ENCODE measurements at regions not wholly inside any gene's neighbourhood (a gene's known extent, or its start where the extent isn't known, plus 50 kb on each side); places are given as distances from the start of the nearest gene placed in this dataset.
"Not testable (repeated sequence)": the region's sequence is repeated elsewhere in the genome, so short reads cannot be mapped to it uniquely, and the experiment has no call there.

- no peak for DNase-seq
Measured at GRCh38 chr6:12523726-12524125, 192.8 kb upstream of the PHACTR1 start.

- DNase-seq, result no peak
Measured at GRCh38 chr6:12525276-12525675, 191.3 kb upstream of the PHACTR1 start.

DNA sequence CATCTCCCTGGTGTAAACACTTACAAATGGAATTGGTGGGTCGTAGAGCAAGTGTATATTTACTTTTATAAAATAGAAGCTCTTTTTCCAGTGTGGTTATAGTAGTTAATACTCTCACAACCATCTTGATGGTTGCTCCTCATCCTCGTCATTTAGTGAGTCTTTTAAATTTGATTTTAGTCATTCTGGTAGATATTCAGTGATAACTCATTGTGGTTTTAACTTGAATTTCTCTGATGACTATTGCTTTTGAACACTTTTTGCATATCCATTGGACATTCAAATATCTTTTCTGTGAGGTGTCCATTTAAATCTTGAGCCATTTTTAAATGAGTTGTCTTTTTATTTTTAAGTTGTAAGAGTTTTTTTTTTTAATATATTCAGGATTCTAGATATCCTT, 189.2 kb upstream of the PHACTR1 start:
- DNase-seq, result no peak

DNA sequence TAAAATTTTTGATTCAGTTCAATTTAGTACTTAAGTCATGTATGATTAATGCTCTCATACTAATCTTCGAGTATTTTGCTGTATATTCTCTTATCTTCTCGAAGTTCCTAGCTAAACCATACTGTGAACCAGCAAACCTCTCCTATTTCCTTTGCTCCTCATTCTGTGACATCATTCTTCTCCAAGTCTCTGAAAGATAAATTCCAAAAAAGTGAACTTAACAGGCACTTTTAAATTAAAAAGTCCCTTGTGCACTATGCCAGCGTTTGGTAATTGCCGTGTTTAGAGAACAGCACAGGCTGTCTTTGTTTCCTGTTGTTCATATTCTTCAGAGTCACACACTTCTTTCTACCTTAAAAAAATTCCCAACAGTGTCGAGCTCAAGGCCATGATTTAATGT, 188.4 kb upstream of the PHACTR1 start:
- DNase-seq, result no peak

DNA sequence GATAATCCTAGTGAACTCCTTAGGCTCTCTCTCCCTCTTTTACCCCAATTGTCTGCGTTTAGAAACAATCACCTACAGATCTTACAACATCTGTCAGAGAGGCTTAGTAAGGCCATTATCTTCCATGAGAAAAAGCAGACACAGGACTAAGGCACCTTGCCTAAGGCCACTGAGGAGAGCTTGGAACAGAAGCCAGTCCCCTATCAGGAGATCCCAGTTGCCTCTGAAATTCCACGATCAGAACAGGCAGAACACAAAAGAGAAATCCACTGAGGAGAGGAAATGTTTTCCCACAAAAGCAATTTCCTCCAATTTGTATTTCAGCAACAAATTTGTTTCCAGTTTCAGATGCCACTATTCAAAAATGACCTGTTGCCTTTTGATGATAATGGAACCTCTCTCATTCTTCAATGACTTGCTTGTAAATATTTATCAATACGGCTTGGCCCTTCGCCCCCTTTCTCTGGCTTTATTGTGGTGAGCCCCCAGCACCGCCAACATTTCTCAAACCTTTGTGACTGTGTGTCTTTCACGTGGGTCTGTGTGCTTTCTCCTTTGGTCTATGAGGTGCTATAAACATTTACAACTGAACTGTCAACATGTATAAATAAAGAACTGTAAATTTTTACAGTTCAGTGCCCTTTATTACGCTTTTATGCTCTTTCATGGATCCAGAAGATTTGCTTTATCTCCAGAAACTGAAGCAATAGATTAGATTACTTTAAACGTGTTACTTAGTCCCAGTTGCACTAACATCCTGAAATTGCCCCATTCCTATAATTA, 187.8 kb upstream of the PHACTR1 start:
- no peak for DNase-seq

GRCh38 chr6:12529364-12530019, 187.1 kb upstream of the PHACTR1 start:
- DNase-seq, result no peak

GRCh38 chr6:12530345-12530744, 186.2 kb upstream of the PHACTR1 start:
- DNase-seq, result no peak

GRCh38 chr6:12533586-12533985, 183.0 kb upstream of the PHACTR1 start:
- DNase-seq, result no peak

GRCh38 chr6:12534069-12534853, 182.3 kb upstream of the PHACTR1 start:
- no peak for DNase-seq

DNA sequence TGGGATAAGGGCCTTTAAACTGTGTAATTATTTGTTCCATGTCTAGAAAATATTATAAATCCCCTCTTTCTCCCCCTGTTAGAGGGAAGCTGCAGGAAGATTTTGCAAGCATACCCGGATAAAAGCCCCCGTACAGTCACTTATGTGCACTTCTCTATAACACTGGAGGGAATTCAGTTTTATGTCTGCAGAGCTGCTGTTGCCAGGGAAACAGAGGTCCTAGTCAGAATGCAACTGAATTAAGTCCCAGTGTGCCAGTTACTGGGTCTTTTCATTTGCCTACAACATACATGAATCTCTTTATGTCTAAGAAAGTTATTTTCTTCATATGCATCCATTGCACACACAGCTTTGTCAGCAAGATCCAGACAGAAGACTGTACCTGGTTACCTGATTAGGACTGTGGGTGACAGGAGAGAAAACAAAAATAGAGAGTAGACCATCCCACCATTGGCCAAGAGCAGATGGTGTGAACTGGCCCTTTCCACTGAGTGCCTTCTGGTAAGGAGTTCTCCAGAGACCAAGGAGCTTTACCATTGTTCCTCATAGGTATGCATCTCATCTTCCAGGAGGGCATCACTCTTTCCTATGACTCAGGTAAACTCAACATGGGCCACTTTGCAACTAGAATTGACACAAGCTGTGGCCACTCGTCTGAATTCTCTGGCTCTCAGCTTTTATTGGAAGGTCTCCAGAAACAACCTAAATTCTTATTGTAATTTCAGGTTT, 180.8 kb upstream of the PHACTR1 start:
- no peak for DNase-seq

DNA sequence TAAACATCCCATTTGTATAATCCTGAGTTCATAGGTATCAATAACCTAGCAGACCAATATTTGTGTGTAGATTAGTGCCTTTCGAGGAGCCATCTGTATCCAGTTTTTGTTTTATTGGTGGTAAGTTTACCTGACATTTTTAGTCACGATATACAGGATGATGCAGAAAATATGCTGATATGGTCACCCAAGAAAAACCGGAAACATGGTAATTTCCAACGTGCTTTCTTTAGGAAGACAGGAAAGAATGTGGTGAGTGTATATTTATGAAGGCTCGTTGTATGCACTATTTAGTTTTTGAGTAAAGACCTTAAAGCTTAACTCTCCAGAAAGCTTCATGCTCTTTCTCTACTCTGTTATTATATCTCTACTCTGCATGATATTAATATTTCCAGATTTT, 180.2 kb upstream of the PHACTR1 start:
- no peak for DNase-seq

GRCh38 chr6:12537389-12537788, 179.2 kb upstream of the PHACTR1 start:
- DNase-seq, result no peak

DNA sequence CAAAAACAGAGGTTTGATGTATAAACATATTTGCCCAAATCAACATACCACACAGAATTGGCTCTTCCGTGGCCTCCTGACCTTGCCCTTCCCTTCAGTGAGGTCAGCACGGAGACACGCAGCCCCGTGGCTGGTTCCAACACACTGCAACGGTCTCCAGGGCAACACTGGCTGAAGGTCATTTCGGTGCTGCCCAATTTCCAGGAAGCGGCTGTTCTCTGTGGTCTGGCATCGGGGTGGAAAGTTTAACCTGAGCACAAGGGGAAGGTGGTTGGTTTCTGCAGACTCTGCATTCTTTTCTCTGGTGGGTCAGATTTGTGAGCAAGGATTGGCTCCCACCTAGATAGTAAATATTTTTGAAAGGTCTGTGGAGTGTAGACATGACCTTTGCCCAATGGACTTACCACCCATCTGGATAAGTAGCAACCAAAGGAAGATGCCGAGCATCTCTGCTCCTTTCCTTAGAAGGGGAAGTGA, 177.6 kb upstream of the PHACTR1 start:
- DNase-seq, result no peak

DNA sequence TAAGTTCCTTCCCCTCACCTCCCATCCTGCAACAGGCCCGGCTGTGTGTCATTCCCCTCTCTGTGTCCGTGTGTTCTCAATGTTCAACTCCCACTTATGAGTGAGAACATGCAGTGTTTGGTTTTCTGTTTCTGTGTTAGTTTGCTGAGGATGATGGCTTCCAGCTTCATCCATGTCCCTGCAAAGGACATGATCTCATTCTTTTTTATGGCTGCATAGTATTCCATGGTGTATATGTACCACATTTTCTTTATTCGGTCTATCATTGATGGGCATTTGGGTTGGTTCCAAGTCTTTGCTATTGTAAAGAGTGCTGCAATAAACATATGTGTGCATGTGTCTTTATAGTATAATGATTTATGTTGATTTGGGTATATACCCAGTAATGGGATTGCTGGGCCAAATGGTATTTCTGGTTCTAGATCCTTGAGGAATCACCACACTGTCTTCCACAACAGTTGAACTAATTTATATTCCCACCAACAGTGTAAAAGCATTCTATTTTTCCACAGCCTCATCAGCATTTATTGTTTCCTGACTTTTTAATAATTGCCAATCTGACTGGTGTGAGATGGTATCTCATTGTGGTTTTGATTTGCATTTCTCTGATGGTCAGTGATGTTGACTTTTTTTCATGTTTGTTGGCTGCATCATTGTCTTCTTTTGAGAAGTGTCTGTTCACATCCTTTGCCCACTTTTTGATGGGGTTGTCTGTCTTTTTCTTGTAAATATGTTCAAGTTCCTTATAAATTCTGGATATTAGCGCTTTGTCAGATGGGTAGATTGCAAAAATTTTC, 174.1 kb upstream of the PHACTR1 start:
- DNase-seq, result not testable (repeated sequence)

- no peak for DNase-seq
Measured at GRCh38 chr6:12543953-12544352, 172.6 kb upstream of the PHACTR1 start.

DNA sequence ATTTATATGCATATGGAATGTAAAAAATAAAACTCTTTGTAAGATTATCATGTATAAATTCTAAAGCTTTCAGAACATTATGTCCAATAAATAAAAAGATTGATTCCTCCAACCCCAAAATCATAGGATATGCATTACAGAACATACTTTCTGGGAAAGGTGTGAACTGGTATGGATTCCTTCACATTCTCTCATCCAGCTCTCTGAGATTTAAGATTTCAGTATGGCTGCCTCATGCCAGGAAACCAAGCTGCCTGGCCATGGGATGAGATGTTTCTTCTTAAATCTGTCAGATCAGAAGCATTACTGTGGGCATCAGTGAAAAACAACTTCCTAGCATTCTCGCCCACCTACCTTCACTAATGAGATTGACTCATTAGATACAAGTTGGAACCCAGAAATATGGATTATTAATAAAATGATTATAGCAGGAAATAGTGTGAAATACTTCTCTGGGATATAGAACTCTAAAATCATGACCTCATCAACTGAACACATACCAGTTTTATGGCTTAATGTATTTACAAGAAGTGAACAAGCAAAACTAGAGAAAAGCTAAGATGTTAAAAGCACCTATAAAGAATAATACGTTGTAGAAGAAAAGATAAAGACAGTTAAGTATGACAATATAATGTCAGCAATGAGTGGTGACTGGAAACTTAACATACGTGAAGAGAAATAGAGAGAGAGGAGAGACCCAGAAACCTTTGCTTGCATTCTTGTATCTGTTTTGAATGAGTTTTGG, 171.6 kb upstream of the PHACTR1 start:
- DNase-seq, result no peak

DNA sequence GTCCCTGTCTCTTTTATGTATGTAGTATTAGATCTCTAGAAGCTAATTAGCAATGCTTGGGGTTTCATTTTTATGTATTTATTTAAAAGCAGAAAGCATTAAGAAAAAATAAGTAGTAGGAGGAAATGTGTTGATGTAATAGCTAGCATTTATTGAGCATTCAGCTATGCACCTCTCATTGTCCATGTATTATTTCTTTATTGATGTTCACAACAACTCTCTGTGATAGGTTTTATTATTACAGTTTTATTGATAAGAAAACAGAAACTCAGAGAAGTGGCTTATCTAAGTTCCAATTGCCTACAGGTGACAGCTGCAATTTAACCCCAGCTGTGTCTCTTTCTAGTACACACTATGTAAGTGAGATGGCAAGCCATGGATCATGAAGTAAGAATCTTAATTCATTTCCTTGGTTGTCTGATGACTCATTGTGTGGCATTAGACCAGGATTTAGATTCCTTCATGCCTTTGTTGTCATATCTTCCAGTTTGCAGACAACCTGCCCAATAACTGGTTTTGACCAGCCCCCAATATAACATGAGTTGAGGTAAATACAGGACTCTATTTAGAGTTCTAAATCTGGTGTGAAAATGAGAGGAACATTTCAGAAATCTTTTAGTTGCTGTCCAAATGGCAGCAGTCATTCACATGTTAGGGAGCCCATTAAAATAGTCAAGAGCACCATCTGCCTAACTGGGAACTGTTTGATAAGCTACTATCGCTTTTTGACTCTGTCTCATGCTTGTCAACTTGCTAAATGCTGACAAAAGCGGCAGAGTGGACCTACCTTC, 170.8 kb upstream of the PHACTR1 start:
- no peak for DNase-seq

DNA sequence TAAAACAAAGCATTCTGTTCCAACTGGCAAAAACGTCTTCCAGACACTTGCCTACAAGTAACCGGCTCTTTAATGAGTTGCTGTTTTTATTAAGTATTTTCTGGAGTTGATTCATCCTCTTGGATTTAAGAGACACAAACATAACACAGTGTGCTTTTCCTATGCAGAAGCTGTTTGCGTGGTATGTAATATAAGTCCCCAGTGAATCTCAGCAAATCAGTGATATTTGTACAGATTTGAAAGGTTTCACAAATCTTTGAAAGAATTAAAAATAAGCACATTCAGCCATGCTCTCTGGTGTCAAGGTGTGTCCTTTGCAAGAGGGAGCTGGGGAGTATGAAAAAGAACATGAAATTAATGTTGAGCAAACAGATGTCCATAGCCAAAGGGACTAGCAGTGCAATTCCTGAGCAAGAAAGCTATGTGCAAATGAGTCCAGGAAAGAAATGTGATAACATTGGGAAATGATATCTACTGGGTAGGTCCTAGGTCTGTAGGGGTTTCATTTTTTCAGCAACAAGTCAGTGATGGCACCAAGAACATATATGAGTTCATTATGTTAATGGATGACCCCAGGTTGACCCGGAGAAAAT, 170.1 kb upstream of the PHACTR1 start:
- no peak for DNase-seq

DNA sequence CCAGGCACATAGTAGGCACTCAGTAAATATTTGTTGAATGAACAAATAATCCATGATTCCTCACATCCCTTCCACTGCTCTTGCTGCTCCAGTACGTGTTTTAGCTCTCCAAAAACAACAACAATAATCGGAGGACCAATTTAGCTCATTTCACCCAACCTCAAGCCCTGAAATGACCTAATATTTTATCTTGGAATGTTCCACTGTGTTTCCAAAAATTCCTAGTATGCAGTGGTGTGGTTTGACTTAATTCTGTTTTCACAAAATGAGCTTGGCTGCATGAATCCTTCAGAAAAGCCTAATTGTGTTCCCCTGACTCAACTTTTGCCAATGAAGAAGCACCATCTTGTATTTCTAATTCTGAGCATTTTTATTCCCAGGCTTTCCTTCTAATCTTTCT, 168.0 kb upstream of the PHACTR1 start:
- DNase-seq, result no peak

DNA sequence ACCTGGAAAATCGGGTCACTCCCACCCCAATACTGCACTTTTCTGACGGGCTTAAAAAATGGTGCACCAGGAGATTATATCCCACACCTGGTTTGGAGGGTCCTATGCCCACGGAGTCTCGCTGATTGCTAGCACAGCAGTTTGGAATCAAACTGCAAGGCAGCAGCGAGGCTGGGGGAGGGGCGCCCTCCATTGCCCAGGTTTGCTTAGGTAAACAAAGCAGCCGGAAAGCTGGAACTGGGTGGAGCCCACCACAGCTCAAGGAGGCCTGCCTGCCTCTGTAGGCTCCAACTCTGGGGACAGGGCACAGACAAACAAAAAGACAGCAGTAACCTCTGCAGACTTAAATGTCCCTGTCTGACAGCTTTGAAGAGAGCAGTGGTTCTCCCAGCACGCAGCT, 167.1 kb upstream of the PHACTR1 start:
- DNase-seq, result not testable (repeated sequence)

Data from hindlimb muscle (tissue), 1 donor.